ENCODE measurements at regions not wholly inside any gene's neighbourhood (a gene's known extent, or its start where the extent isn't known, plus 50 kb on each side); places are given as distances from the start of the nearest gene placed in this dataset.
"Not testable (repeated sequence)": the region's sequence is repeated elsewhere in the genome, so short reads cannot be mapped to it uniquely, and the experiment has no call there.

GRCh38 chr1:229007167-229007566 is 263.7 kb upstream of the RAB4A start:
- no peak overlapping the region for H3K4me3 ChIP-seq
- no peak overlapping the region for H3K27ac ChIP-seq
- TF ChIP-seq POLR2A (IDR thresholded peaks at IDR 0.05) = no peak
- TF ChIP-seq EP300 (IDR thresholded peaks at IDR 0.05) = no peak
- TF ChIP-seq POLR2AphosphoS5 (IDR thresholded peaks at IDR 0.05) = no peak
- no peak for TF ChIP-seq CTCF (IDR thresholded peaks at IDR 0.05)
- DNase-seq = no peak
- H3K27me3 ChIP-seq = no peaks in the 10 kb centered on the region
- H3K4me1 ChIP-seq = peaks cover 0 to 16% (median 10%) of the 10 kb centered on the region in 4 donors
- H3K9me3 ChIP-seq = no peaks in the 10 kb centered on the region
- intact Hi-C loops (cut with DNase I) = loop anchor here (10.0 kb wide), 2 partner anchors 198 to 272 kb away; partner anchors contain the start of gene RHOU
- H3K36me3 ChIP-seq = no peaks in the 10 kb centered on the region
- 94 to 96% methylated on average over 7 of the region's 7 CpGs for WGBS, 2 donors

GRCh38 chr1:229007701-229008100 is 263.2 kb upstream of the RAB4A start:
- Histone ChIP-seq H3K9me3 (no peaks in the 10 kb centered on the region), H3K27ac (no peak overlapping the region), H3K36me3 (no peaks in the 10 kb centered on the region), H3K4me3 (no peak overlapping the region), H3K27me3 (no peaks in the 10 kb centered on the region), H3K4me1 (peaks cover 0 to 16% (median 10%) of the 10 kb centered on the region in 4 donors)
- no peak for DNase-seq
- WGBS, 2 donors = 95 to 98% methylated on average over 9 of the region's 9 CpGs
- no peak for TF ChIP-seq POLR2AphosphoS5 (IDR thresholded peaks at IDR 0.05)
- TF ChIP-seq EP300 (IDR thresholded peaks at IDR 0.05) = no peak
- TF ChIP-seq CTCF (IDR thresholded peaks at IDR 0.05) = no peak
- TF ChIP-seq POLR2A (IDR thresholded peaks at IDR 0.05) = no peak
- intact Hi-C loops (cut with DNase I) = loop anchor here (10.0 kb wide), 2 partner anchors 197 to 273 kb away; partner anchors contain the start of gene RHOU

GRCh38 chr1:229008347-229008746 is 262.6 kb upstream of the RAB4A start:
- intact Hi-C loops (cut with DNase I) = loop anchor here (10.0 kb wide), 2 partner anchors 196 to 274 kb away; partner anchors contain the start of gene RHOU
- 61 to 90% methylated on average over 5 of the region's 5 CpGs for WGBS, 2 donors
- not testable (repeated sequence) for DNase-seq, H3K4me3 ChIP-seq, H3K9me3 ChIP-seq, H3K27me3 ChIP-seq, H3K36me3 ChIP-seq, H3K27ac ChIP-seq
- H3K4me1 ChIP-seq = peaks cover 0 to 11% (median 10%) of the 10 kb centered on the region in 4 donors

- DNase-seq = no peak
- WGBS, 2 donors = 69 to 85% methylated on average over 2 of the region's 2 CpGs
- H3K36me3 ChIP-seq = no peaks in the 10 kb centered on the region
- no peak overlapping the region for H3K27ac ChIP-seq
- H3K27me3 ChIP-seq = no peaks in the 10 kb centered on the region
- no peak for TF ChIP-seq POLR2AphosphoS5 (IDR thresholded peaks at IDR 0.05)
- no peak for TF ChIP-seq EP300 (IDR thresholded peaks at IDR 0.05)
- no peak for TF ChIP-seq CTCF (IDR thresholded peaks at IDR 0.05)
- TF ChIP-seq POLR2A (IDR thresholded peaks at IDR 0.05) = no peak
- H3K4me3 ChIP-seq = no peak overlapping the region
- no peaks in the 10 kb centered on the region for H3K4me1 ChIP-seq
- H3K9me3 ChIP-seq = no peaks in the 10 kb centered on the region
- intact Hi-C loops (cut with DNase I) = no loop called here
Observed at GRCh38 chr1:229011022-229011421, 259.9 kb upstream of the RAB4A start.

- WGBS, 2 donors = 75 to 85% methylated on average over 2 of the region's 2 CpGs
- TF ChIP-seq POLR2A (IDR thresholded peaks at IDR 0.05) (no peak), EP300 (IDR thresholded peaks at IDR 0.05) (no peak)
Observed at GRCh38 chr1:229012823-229013222, 258.1 kb upstream of the RAB4A start.

GRCh38 chr1:229013981-229014380 is 256.9 kb upstream of the RAB4A start:
- H3K4me1 ChIP-seq = no peaks in the 10 kb centered on the region
- intact Hi-C loops (cut with DNase I) = no loop called here
- TF ChIP-seq POLR2AphosphoS5 (IDR thresholded peaks at IDR 0.05) (no peak), POLR2A (IDR thresholded peaks at IDR 0.05) (no peak), EP300 (IDR thresholded peaks at IDR 0.05) (no peak), CTCF (IDR thresholded peaks at IDR 0.05) (no peak)
- no peak for DNase-seq
- WGBS, 2 donors = 69 to 70% methylated on average over 7 of the region's 7 CpGs
- H3K27ac ChIP-seq = no peak overlapping the region
- H3K9me3 ChIP-seq = no peaks in the 10 kb centered on the region
- H3K27me3 ChIP-seq = no peaks in the 10 kb centered on the region
- H3K4me3 ChIP-seq = no peak overlapping the region
- H3K36me3 ChIP-seq = no peaks in the 10 kb centered on the region

More at GRCh38 chr1:229012823-229013222, 258.1 kb upstream of the RAB4A start:
- Histone ChIP-seq H3K9me3 (no peaks in the 10 kb centered on the region), H3K27me3 (no peaks in the 10 kb centered on the region), H3K27ac (no peak overlapping the region), H3K36me3 (no peaks in the 10 kb centered on the region), H3K4me1 (no peaks in the 10 kb centered on the region), H3K4me3 (no peak overlapping the region)
- DNase-seq = no peak
- intact Hi-C loops (cut with DNase I) = no loop called here

All from sigmoid colon (tissue), 6 donors.